ENCODE measurements at regions not wholly inside any gene's neighbourhood (a gene's known extent, or its start where the extent isn't known, plus 50 kb on each side); places are given as distances from the start of the nearest gene placed in this dataset.
"Not testable (repeated sequence)": the region's sequence is repeated elsewhere in the genome, so short reads cannot be mapped to it uniquely, and the experiment has no call there.

- DNase-seq, result no peak
Observed at GRCh38 chr22:34326901-34327300, 406.6 kb upstream of the LARGE1 start.

- DNase-seq, result no peak
Observed at GRCh38 chr22:34330432-34330831, 410.2 kb upstream of the LARGE1 start.

GRCh38 chr22:34333285-34333684 lies 413.0 kb upstream of the LARGE1 start:
- DNase-seq, result no peak

GRCh38 chr22:34334893-34335292 lies 414.6 kb upstream of the LARGE1 start:
- DNase-seq, result no peak

GRCh38 chr22:34344702-34345101 lies 424.4 kb upstream of the LARGE1 start:
- DNase-seq, result no peak

- no peak for DNase-seq
Observed at GRCh38 chr22:34354071-34354817, 434.0 kb upstream of the LARGE1 start.

GRCh38 chr22:34356481-34356880 lies 436.2 kb upstream of the LARGE1 start:
- DNase-seq, result no peak

- no peak for DNase-seq
Observed at GRCh38 chr22:34370711-34371110, 450.4 kb upstream of the LARGE1 start.

- no peak for DNase-seq
Observed at GRCh38 chr22:34379825-34380224, 459.5 kb upstream of the LARGE1 start.

- no peak for DNase-seq
Observed at GRCh38 chr22:34380532-34380931, 460.3 kb upstream of the LARGE1 start.

- no peak for DNase-seq
Observed at GRCh38 chr22:34390400-34390799, 470.1 kb upstream of the LARGE1 start.

GRCh38 chr22:34395370-34395769 lies 475.1 kb upstream of the LARGE1 start:
- DNase-seq, result no peak

- DNase-seq, result no peak
Observed at GRCh38 chr22:34403667-34404066, 483.4 kb upstream of the LARGE1 start.

- no peak for DNase-seq
Observed at GRCh38 chr22:34410111-34410510, 489.8 kb upstream of the LARGE1 start.

GRCh38 chr22:34414467-34415440 lies 494.5 kb upstream of the LARGE1 start:
- DNase-seq, result no peak

- no peak for DNase-seq
Observed at GRCh38 chr22:34416022-34416860, 496.0 kb upstream of the LARGE1 start.

GRCh38 chr22:34422948-34423347 lies 502.7 kb upstream of the LARGE1 start:
- not testable (repeated sequence) for DNase-seq

- no peak for DNase-seq
Observed at GRCh38 chr22:34427436-34427835, 507.2 kb upstream of the LARGE1 start.

- no peak for DNase-seq
Observed at GRCh38 chr22:34427841-34428240, 507.6 kb upstream of the LARGE1 start.

GRCh38 chr22:34429314-34429713 lies 509.0 kb upstream of the LARGE1 start:
- no peak for DNase-seq

GRCh38 chr22:34430386-34430785 lies 510.1 kb upstream of the LARGE1 start:
- no peak for DNase-seq

GRCh38 chr22:34434371-34434770 lies 514.1 kb upstream of the LARGE1 start:
- DNase-seq, result no peak

GRCh38 chr22:34437140-34437539 lies 516.9 kb upstream of the LARGE1 start:
- no peak for DNase-seq
